HG03066 (cell line): ENCODE measurements at regions not wholly inside any gene's neighbourhood (a gene's known extent, or its start where the extent isn't known, plus 50 kb on each side); places are given as distances from the start of the nearest gene placed in this dataset.
"Not testable (repeated sequence)": the region's sequence is repeated elsewhere in the genome, so short reads cannot be mapped to it uniquely, and the experiment has no call there.

Source experiments
- ATAC-seq: cut with Tn5 transposase; IDR thresholded peaks from one replicate; pipeline ENCODE4 v1.9.1; 2021; ENCODE audit warnings: low read depth; ENCODE audit not compliant: unreplicated experiment

DNA sequence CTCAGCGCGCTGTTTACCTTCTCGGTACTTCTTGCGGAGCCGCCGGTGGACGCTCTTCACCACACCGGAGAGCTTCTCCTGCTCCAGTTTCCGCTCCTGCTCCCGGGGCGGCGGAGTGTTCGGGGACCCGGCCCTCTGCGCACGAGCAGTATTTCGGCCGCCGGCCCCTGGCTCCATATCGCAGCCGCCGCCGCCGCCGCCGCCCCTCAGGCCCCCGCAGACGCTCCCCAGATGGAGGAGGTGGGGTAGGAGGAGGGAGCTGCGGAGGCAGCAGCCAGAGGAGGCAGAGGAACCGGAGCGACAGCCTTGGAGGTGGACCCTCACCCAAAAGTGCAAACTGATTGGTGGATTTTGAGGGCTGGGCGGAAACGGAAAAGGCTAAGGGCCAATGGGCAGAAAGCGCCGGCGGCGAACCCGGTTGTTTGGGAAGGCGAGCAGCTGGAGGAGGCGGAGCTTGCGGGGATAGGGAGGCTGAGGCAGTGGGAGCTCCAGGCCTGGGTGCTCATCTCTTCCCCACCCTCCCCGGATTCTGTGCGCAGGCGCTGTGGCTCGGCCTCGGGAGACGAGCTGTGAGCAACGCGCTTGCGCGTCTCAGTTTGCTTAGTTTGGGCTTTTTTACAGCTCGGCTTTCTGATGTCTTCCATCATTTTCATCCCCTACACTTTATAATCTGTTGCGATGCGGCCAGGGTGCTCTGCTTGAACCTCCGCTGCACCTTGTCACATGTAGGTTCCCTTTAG, 146.9 kb downstream of the GPR85 start:
- ATAC-seq: peak; percentile 97

DNA sequence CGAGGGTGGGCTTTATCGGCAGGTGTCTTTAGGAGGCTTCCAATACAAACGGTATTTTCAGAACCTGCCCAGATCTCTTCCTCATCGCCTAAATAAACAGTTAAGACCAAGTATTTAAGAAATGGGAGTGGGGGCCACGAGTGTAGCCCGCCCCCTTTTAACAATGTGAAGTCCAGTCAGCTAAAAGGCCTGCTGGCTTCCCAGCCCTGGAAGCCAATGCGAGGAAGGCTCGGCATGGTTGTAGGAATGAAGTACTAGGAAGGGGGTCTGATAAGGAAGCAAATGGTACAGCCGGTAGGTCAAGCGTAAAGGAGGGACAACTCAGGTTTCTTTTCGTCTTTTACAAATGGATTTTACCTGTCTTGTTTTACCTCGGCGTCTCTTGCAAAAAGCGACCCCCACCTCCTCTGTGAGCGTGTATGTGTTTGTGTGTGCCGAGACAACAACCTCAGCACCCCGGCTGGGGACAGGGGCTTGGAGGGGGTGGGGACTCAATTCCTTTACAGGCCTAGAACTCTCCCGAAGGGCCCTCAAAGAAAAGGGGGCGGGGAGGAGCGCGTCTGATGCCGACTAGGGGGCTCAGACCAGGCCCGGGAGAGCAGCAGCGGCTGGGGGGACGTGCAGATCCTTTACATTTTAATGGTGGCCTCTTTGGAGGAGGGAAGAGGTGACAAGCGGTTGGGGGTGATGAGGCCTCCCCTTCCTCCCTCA, 147.6 kb downstream of the GPR85 start:
- no peak for ATAC-seq

DNA sequence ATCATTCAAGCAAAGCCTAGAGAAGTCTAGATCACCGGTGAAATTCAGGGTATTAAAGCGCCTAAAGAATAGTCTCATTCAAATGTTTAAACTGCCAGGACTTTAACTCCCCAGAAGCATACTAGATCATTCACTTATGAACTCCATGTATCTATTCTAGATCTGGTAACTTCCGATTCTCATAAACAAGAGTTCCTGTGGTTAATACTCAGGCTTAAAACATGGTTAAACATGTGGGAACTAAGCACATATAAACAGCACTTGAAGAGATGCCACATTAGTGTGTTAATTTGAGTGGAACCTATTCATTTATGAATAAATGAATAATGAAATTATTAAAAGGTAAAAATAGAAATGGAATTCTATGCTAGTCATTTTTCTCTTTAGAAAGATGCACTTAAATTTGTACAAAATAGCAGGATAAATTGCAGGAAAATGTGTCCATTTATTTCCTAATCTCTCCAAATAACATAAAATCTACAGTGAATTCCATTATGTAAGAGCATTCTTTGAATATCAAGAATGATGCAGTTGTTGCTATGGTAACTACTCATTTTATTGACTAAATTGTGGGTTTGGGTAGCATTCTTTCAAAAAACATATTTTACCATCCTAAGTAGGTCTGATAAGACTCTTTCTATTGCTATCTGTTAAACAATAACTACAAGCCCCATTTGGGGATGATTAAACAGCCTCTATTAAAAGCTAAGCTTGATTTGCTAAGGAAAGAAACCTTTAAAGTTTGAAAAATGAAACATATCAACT, 147.6 kb upstream of the TMEM168 start:
- no peak for ATAC-seq

DNA sequence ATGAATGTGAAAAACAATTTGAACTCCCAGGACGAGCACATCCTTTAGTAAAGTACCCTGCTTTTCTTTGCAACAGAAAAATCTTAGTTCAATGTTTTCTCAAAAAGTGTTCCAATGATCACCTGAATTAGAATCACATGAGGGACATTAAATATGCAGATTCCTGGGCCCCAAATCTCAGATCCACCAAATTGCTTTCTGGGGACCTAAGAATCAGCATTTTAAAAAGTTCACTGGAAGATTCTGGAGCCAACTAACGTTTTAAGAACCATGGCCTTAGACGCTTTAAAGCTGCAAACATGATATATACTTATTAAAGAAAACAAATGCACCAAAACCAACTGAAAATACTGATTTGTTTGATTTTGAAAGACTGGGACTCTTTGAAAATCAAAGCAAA, 143.4 kb upstream of the TMEM168 start:
- no peak for ATAC-seq

DNA sequence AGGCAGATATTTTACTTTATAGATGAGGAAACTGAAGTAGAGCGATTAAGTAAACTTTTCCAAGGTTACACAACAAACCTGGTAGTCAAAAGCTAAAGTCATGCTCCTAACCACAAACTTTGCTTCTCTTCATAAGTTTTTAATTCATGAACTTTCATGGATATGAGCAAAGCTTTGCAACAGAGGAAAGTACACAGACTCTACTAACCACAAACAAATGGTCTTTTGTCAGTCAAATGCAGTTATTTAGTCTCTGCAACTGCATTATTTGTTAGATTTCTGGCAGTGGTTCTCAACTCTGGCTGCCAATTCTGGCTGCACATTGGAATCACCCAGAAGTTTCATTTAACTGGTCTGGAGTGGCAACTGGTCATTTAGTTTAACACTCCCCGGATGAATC, 140.6 kb upstream of the TMEM168 start:
- ATAC-seq: no peak

DNA sequence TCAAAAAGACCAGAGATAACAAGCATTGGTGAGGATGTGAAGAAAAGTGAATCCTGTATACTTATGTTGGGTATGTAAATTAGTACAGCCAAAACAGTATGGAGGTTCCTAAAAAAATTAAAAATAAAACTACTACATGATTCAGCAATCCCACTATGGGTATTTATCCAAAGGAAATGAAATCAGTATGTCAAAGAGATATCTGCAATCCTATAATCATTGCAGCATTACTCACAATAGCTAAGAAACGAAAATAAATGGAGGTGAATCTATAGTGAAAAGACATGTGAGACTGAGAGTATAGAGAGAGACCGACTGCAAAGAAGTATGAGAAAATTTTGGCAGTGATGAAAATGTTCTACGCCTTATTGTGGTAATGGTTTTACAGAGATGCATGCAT, 139.2 kb upstream of the TMEM168 start:
- ATAC-seq: no peak

DNA sequence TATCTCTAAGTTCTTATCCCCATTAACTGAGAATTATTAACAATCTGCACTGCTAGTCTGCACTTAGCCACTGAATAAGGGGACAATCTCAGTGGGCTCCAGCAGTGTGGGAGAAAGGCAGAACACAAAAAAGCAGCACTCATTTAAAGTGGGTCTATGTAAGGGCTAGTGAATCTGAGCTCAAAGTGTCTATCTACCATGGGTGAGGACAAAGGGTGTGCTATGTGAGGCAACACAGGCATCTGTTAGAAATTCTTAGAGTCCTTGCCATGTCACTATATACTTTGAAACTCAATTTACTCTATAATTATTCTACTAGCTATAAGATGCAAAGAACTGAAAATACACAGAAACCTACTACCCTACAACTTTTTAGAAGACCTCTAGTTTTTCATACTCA, 135.8 kb upstream of the TMEM168 start:
- ATAC-seq: no peak

DNA sequence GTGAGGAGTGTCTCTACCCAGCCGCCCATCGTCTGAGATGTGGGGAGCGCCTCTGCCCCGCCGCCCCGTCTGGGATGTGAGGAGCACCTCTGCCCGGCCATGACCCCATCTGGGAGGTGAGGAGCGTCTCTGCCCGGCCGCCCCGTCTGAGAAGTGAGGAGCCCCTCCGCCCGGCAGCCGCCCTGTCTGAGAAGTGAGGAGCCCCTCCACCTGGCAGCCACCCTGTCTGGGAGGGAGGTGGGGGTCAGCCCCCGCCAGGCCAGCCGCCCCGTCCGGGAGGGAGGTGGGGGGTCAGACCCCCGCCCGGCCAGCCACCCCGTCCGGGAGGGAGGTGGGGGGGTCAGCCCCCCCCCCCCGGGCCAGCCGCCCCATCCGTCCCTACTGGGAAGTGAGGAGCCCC, 132.4 kb upstream of the TMEM168 start:
- not testable (repeated sequence) for ATAC-seq

DNA sequence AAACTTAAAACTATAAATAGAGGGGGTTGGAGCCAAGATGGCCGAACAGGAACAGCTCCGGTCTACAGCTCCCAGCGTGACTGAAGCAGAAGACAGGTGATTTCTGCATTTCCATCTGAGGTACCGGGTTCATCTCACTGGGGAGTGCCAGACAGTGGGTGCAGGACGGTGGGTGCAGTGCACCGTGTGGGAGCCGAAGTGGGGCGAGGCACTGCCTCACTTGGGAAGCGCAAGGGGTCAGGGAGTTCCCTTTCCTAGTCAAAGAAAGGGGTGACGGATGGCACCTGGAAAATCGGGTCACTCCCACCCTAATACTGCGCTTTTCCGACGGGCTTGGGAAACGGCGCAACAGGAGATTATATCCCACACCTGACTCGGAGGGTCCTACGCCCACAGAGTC, 126.2 kb upstream of the TMEM168 start:
- not testable (repeated sequence) for ATAC-seq

DNA sequence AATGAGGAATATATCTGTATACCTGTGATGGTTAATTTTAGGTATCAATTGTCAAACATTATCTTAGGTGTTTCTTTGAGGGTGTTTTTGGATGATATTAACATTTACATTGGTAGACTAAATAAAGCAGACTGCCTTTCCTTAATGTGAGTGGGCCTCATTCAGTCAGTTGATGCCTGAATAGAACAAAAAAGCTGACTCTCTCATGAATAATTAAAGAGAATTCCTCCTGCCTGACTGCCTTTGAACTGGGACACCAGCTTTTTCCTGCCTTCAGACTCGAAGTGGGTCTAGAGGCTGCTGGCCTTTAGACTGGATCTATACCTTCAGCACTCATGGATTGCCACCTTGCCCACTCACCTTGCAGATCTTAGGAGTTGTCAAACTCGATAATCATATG, 117.9 kb upstream of the TMEM168 start:
- no peak for ATAC-seq

DNA sequence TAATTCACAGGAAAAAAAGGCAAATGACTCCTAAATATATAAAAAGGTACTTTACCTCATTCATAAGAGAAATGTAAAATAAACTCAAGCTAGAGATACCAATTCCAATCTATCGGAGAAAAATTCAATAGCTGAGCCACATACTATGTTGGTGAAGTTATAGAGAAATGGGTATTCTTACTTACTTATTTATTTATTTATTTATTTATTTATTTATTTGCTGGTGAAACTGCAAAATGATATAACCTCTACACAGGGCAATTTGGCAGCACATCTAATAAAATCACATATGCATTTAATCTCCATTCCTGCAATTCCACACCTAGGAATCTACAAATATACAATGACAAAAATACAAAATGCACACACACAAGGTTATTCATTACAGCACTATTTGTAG, 117.5 kb upstream of the TMEM168 start:
- no peak for ATAC-seq

DNA sequence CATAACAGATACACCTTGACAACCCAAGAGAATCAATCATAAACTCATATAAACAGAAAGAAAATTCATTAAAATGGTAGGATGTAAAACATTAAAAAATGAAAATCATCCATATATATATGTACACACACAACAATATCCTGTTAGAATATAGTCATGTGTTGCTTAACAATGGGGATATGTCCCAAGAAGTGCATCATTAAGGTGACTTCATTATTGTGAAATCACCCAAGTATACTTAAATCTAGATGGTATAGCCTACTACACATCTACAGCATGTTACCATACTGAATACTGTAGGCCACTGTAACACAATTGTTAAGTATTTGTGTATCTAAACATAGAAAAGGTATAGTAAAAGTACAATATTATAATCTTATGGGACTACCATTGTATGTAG, 115.8 kb upstream of the TMEM168 start:
- ATAC-seq: no peak

DNA sequence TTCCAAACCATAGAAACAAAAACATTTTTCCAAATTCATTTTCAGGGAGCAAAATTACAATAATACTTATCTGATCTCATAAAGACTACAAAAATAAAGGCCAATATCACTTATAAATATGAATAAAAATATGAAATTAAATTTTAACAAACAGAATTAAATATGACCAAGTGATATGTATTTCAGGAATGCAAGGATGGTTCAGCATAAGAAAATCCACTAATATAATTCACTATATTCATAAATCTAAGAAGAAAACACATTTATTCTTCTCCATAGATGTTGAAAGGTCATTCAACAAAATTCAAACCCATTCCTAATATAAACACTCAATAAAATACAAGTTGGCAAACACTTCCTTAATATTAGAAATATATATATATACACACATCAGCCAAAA, 115.2 kb upstream of the TMEM168 start:
- no peak for ATAC-seq

DNA sequence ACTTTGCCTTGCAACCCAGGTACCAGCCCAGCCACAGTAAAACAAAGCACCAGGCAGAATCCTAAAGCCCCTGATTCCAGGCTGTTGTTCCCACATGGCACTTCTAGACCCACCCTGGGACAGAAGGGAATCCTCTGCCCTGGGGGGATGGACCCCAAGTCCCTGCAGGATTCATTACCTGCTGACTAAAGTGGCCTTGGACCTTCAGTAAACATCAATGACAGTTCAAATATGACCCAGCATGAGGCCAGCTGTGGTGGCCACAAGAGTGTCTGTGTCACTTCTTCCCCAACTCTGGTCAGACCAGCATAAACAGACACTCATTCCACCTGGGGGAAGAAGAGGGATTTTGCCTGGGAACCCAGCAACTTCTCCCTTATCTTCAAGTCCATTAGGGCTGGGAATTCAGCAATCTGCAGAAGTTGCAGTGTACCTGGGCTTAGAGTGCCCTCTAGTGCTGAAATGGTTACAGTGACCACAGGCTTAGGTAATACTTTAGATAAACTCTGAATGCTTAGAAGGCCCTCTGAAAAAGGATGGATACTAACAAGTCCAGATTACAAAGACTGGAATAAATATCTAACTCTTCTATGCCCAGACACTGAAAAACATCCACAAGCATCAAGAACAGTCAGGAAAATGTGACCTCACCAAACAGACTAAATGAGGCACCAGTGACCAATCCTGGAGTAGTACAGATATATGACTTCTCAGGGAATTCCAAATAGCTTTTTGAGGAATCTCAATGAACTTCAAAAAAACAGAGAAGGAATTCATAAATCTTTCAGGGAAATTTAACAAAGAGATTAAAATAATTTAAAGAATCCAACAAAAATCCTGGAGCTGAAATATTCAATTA, 108.5 kb upstream of the TMEM168 start:
- ATAC-seq: peak; percentile 86

DNA sequence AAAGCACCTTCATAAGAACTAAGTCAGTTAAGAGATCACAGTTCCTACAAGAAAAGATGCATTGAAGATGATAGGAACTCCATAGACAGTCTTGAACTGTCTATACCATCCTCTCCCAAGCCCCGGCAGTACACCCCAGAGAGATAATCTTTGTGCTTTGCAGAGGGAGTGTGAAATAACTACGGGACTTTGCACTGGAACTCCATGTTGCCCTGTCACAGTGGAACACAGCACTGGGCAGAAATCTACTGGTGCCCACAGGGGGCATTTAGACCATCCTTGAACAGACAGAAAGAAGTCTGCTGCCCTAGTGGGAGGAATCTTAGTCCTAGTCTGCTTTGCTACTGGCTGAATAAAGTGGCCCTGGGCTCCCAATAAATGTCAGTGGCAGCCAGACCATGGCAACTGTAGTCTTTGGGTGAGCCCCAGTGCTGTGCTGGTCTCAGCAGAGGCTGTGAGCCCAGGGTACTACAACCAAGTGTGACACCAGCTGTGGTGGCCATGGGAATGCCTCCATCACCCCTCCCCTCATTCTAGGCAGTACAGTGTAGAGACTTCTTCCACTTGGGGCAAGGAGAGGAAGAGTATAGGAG, 107.7 kb upstream of the TMEM168 start:
- no peak for ATAC-seq

DNA sequence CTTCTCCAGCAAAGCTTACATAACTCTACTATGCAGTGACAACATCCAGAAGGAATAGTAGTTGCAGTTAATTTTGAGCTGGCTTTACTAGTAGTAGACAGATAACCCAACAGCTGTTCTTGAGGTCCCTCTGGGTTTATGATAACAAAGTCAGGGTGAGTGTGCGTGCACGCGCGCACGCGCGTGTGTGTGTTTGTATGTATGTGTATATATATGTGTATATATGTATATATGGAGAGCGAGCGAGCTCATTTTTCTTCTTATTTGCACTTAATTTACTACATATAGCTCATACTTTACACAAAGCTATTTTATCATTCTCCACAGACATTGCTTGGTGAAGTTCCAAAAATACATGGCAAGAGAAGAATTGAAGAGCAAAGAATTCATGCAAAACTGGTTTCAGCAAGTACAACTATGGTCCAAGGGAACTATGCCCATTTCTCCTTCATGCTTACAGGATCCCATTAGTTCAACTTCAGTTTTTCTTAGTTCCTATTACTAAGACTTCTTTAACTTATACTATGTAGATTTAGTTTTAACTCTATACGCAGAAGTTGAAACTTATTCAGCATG, 105.9 kb upstream of the TMEM168 start:
- no peak for ATAC-seq

DNA sequence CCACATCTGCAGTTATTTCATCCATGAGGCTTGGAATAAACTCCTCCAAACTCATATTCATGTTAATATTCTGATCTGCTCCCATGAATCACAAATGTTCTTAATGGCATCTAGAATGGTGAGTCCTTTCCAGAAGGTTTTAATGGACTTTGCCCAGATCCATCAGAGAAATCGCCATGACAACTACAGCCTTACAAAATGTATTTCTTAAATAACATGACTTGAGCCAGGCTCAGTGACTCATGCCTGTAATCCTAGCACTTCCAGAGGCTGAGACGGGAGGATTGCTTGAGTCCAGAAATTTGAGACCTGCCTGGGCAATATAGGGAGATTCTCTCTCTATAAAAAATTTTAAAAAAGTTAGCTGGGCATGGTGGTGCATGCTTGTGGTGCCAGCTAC, 102.1 kb upstream of the TMEM168 start:
- ATAC-seq: no peak

DNA sequence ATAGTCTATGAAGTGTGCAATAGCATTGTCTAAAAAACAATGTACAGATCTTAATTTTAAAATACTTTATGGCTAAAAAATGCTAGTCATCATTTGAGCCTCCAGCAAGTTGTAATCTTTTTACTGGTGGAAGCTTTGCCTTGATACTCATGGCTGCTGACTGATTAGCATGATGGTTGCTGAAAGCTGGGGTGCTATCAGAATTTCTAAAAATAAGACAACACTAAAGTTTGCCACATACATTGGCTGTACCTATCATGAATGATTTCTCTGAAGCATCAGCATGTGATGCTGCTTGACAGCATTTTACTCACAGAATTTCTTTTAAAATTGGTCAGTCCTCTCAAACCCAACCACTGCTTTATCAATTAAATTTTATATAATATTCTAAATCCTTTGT, 101.5 kb upstream of the TMEM168 start:
- ATAC-seq: no peak

DNA sequence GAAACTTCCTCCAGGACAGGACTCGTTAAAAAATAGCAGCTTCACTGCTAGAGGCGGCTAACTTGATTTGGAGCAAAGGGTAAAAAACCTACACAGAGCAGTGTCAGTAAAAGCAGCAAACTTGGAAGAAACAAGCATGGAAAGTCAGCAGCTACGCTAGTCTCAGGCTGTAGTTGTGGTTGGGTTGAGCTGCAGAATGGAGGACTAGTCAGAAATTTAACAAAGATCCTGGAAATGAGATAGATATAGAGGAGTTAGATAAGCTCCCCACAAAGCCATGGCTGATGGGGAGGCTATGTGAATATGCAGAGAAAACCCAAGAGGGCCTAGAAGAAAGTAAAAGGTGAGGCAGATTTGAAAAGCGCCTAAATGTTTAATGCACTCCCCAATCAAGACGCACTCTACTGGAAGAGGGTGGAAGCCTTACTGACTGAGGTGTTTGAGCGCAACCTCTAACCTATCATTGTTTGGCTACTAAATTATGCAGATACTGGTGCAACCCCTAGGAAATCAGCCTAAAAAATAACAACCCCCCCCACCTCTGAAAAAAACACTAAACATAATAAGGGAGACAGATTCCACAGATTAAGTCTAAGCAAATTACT, 99.7 kb upstream of the TMEM168 start:
- no peak for ATAC-seq

DNA sequence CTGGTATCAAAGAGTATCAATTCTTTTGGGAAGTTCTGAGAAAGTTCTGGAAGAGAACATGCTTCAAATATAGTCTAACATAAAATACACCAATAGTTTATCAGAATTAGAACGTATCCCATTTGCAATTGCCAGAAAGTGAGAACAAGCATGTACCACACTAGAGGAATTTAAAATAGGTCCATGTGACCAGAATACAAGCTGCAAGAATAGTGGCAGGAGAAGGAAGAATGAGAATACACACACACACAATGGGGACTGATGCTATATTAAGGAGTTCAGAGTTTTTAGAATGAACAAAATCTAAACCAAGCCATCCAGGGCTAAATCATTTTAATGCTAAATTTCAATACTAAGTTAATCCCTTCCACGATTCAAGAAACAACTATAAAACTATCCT, 99.1 kb upstream of the TMEM168 start:
- no peak for ATAC-seq
